Esophagus muscularis mucosa (tissue), 4 donors: ENCODE measurements at regions not wholly inside any gene's neighbourhood (a gene's known extent, or its start where the extent isn't known, plus 50 kb on each side); places are given as distances from the start of the nearest gene placed in this dataset.

ENCODE experiments used
- DNase-seq: peaks from one replicate; pipeline ENCODE4 v3.0.0-alpha.2; 2017; ENCODE audit errors: extremely low spot score
- H3K27ac ChIP-seq, 4 donors: fragments of 200-600 bp; sonication (generic); replicated peaks in 1 of 4; 1 replicate in 3 of 4; 2 replicates in 1 of 4; pipeline ENCODE4 v1.5.1; 2016 to 2019; ENCODE audit warnings: mild to moderate bottlenecking in 1 of 4
- H3K27me3 ChIP-seq, 4 donors: fragments of 200-600 bp; sonication (generic); one replicate each; pipeline versions ENCODE4 v1.5.1 to v1.6.0; 2016 to 2019
- H3K36me3 ChIP-seq, 4 donors: fragments of 200-600 bp; sonication (generic); one replicate each; pipeline ENCODE4 v1.5.1; 2016 to 2019
- H3K4me1 ChIP-seq, 4 donors: fragments of 200-600 bp; sonication (generic); one replicate each; pipeline ENCODE4 v1.5.1; 2016 to 2019
- H3K4me3 ChIP-seq, 4 donors: fragments of 200-600 bp; sonication (generic); 1 replicate in 2 of 4; 2 replicates in 2 of 4; pipeline ENCODE4 v1.5.1; 2016 to 2019; ENCODE audit warnings: mild to moderate bottlenecking in 4 of 4, moderate library complexity in 1 of 4
- H3K9me3 ChIP-seq, 4 donors: fragments of 200-600 bp; sonication (generic); 1 replicate in 3 of 4; 2 replicates in 1 of 4; pipeline ENCODE4 v1.5.1; 2016 to 2019
- EP300 ChIP-seq: sonication (generic); formaldehyde crosslinking; IDR thresholded peaks from one replicate; pipeline ENCODE4 v1.6.1; 2017; ENCODE audit warnings: antibody characterized with exemption
- POLR2A ChIP-seq: fragments of 450-650 bp; IDR thresholded peaks from one replicate; pipeline ENCODE4 v1.6.1; 2017; ENCODE audit warnings: antibody characterized with exemption, moderate library complexity, mild to moderate bottlenecking, low read depth
- POLR2AphosphoS5 ChIP-seq, 2 donors: sonication (generic); formaldehyde crosslinking; IDR thresholded peaks; one replicate each; pipeline ENCODE4 v1.6.1; 2017; ENCODE audit warnings: antibody characterized with exemption in 2 of 2
- WGBS: methylation state at CpG from one replicate; pipeline ENCODE4 v1.1.5; 2018; 5-methylcytosine and 5-hydroxymethylcytosine counted together
- intact Hi-C: fragments of 100-400 bp; cut with DNase I; formaldehyde crosslinking; loops from one replicate; pipeline ENCODE4 v1.15.1; 2023
- TF ChIP-seq, protein P1 (sequence below), 3 experiments: fragments of 200-600 bp in 2 of 3; fragments of 450-650 bp in 1 of 3; sonication (generic) in 2 of 3; IDR thresholded peaks; one replicate each; pipeline ENCODE4 v1.5.1; 2017 to 2019; ENCODE audit warnings: antibody characterized with exemption in 3 of 3, mild to moderate bottlenecking in 2 of 3, moderate library complexity in 1 of 3

DNA sequence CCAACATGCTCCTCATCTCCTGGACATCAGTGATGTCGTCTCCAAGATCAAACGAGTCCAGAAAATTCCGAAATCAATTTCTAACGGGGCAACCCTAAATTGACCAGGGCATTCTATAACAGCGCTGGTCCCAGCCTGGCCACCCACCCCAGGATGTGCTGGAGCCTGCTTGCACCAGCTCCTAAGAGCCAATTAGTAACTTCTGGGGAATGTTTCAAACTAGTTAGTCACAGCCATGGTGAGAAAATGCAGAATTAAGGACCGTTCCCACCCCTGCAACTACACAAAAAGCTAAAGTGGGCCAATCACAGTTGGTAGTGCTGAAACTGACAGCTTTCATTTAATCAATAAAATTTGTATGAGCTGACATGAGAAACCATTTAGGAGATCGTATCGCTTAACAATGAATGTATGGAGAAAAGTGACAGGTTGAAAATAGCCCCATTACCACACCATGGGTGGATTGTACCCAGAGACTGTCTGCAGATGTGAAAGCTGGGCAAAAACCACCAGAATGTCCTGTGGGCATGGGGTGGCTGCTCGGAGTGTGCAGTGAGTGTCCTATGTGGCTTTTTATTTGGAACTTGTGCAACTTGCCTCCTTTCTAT lies 165.7 kb upstream of the AFDN start:
- peaks cover 0 to 23% (median 19%) of the 10 kb centered on the region in 4 donors for H3K4me1 ChIP-seq
- no peaks in the 10 kb centered on the region for H3K36me3 ChIP-seq
- no peak for DNase-seq
- H3K4me3 ChIP-seq = no peak overlapping the region
- 72% methylated on average over 9 of the region's 9 CpGs for WGBS
- no peak overlapping the region for H3K27ac ChIP-seq
- H3K9me3 ChIP-seq = no peaks in the 10 kb centered on the region
- TF ChIP-seq, protein P1, sequence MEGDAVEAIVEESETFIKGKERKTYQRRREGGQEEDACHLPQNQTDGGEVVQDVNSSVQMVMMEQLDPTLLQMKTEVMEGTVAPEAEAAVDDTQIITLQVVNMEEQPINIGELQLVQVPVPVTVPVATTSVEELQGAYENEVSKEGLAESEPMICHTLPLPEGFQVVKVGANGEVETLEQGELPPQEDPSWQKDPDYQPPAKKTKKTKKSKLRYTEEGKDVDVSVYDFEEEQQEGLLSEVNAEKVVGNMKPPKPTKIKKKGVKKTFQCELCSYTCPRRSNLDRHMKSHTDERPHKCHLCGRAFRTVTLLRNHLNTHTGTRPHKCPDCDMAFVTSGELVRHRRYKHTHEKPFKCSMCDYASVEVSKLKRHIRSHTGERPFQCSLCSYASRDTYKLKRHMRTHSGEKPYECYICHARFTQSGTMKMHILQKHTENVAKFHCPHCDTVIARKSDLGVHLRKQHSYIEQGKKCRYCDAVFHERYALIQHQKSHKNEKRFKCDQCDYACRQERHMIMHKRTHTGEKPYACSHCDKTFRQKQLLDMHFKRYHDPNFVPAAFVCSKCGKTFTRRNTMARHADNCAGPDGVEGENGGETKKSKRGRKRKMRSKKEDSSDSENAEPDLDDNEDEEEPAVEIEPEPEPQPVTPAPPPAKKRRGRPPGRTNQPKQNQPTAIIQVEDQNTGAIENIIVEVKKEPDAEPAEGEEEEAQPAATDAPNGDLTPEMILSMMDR (IDR thresholded peaks at IDR 0.05) = no peak
- TF ChIP-seq EP300 (no peak), POLR2A (no peak), POLR2AphosphoS5 (IDR thresholded peaks at IDR 0.05) (no peak)
- intact Hi-C loops = no loop called here
- H3K27me3 ChIP-seq = no peaks in the 10 kb centered on the region

DNA sequence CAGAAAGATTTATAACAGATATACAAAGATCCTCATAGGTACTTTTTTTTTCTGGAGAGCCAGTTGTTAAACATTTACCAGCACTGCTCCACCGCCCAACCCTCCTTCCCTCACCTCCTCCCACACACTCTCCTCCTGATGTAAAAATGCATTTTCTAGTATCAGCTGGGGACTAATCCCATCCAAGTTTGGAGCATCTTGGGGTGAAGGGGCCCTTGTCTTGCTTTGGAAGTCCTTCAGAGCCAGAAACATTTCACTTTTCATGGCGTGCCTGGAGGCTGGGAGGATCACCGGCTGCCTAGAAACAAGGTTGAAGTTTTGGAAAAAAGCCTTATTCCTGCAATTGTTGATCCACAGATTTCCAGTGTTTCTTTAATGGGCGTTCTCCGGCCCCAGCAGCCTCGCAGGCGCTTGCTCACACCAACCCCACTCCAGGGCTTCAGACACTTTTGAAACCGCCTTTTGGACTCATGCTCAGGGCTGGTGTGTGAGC lies 165.1 kb upstream of the AFDN start:
- Histone ChIP-seq H3K4me3 (no peak overlapping the region), H3K27ac (no peak overlapping the region), H3K4me1 (peaks cover 0 to 23% (median 19%) of the 10 kb centered on the region in 4 donors), H3K27me3 (no peaks in the 10 kb centered on the region), H3K9me3 (no peaks in the 10 kb centered on the region), H3K36me3 (no peaks in the 10 kb centered on the region)
- DNase-seq = no peak
- intact Hi-C loops = no loop called here
- TF ChIP-seq EP300 (no peak), POLR2AphosphoS5 (IDR thresholded peaks at IDR 0.05) (no peak), POLR2A (no peak)
- TF ChIP-seq, protein P1 (IDR thresholded peaks at IDR 0.05) = no peak
- WGBS = 48% methylated on average over 8 of the region's 8 CpGs

DNA sequence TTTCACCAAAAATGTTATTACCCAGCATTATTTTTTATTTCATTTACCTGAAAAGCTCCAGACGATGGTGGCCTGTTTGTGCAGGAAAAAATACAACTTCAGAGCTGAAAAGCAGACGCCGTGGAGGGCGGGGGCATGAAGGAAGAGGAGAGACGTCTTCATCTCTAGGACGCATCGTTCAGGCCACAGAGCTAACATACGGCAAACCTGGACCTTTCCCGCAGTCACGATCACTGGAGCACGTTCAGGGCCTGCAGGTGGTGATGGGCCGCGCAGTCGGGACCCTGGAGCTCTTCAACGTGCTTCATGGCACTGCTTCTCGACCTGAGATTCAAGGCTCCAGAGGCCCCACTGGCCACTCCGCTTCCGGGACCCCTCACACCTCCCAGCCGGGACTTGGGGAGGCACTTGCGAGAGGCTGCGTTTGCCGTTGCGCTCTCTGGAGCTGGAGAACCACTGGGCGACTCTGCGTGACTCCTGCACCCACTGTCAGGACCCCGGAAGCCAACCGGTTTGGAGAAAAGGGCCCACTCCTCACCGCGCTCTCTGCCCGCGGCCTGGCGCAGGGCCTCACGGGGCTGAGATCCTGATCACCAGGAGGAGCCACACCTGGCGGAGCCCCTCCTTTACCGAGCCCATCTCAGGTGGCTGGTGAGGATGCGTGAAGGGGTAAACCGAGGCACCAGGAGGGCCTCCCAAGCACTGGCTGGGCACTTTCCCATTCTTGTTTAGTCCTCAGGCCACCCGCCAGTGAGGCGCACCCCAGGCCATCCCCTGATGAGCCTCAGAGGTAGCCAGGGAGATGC lies 164.4 kb upstream of the AFDN start:
- no peak for TF ChIP-seq POLR2A
- no peak for TF ChIP-seq EP300
- Histone ChIP-seq H3K27me3 (no peaks in the 10 kb centered on the region), H3K27ac (no peak overlapping the region), H3K9me3 (no peaks in the 10 kb centered on the region), H3K4me3 (no peak overlapping the region), H3K36me3 (no peaks in the 10 kb centered on the region), H3K4me1 (peaks cover 0 to 23% (median 19%) of the 10 kb centered on the region in 4 donors)
- no peak for DNase-seq
- intact Hi-C loops = no loop called here
- 92% methylated on average over 16 of the region's 39 CpGs for WGBS

DNA sequence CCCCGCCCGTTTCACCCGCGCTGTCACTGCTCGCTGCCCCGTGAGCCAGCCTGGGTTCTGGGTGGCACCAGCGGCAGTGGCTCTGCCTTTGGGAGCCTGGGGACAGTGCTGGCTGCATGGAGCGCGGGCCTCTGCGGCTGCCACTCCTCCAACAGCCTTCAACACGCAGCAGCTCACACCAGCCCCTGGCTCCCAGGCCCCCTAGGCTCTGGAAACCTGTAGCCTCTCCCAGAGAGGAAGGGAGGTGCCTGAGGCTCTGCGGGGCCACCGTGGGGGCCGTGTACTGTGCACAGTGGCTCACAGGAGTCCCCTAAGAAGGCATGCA lies 163.9 kb upstream of the AFDN start:
- no peaks in the 10 kb centered on the region for H3K9me3 ChIP-seq
- no peaks in the 10 kb centered on the region for H3K36me3 ChIP-seq
- WGBS = 94% methylated on average over 9 of the region's 14 CpGs
- no peak overlapping the region for H3K4me3 ChIP-seq
- DNase-seq = no peak
- intact Hi-C loops = no loop called here
- H3K4me1 ChIP-seq = peaks cover 0 to 23% (median 19%) of the 10 kb centered on the region in 4 donors
- TF ChIP-seq POLR2A (no peak), POLR2AphosphoS5 (IDR thresholded peaks at IDR 0.05) (no peak), EP300 (no peak)
- TF ChIP-seq, protein P1 (IDR thresholded peaks at IDR 0.05) = no peak
- no peak overlapping the region for H3K27ac ChIP-seq
- H3K27me3 ChIP-seq = no peaks in the 10 kb centered on the region

DNA sequence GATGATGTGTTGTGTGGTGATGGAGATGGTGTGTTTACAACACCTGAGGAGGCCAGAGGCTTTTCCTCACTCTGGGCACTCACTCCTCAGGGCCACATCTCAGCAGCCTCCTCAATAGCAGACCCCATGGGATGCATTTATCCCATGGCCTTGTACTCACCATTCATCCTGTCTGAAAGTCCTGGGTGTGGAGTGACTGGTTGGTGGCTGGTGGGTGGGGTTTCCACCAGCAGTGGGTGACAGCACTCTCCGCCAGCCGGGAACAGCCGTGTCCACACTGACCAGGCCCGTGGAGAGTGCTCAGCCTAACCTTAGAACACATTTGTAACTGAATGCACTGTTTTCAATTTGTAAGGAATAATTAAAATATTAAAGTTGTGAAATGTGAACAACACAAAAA lies 163.4 kb upstream of the AFDN start:
- Histone ChIP-seq H3K4me3 (no peak overlapping the region), H3K27me3 (no peaks in the 10 kb centered on the region), H3K36me3 (no peaks in the 10 kb centered on the region), H3K27ac (no peak overlapping the region), H3K4me1 (peaks cover 0 to 23% (median 19%) of the 10 kb centered on the region in 4 donors), H3K9me3 (no peaks in the 10 kb centered on the region)
- 91% methylated on average over 4 of the region's 4 CpGs for WGBS
- no peak for DNase-seq
- intact Hi-C loops = no loop called here
- no peak for TF ChIP-seq POLR2AphosphoS5 (IDR thresholded peaks at IDR 0.05)
- no peak for TF ChIP-seq EP300
- no peak for TF ChIP-seq POLR2A
- TF ChIP-seq, protein P1 (IDR thresholded peaks at IDR 0.05) = no peak
